ENCODE measurements at regions not wholly inside any gene's neighbourhood (a gene's known extent, or its start where the extent isn't known, plus 50 kb on each side); places are given as distances from the start of the nearest gene placed in this dataset.
"Not testable (repeated sequence)": the region's sequence is repeated elsewhere in the genome, so short reads cannot be mapped to it uniquely, and the experiment has no call there.

DNA sequence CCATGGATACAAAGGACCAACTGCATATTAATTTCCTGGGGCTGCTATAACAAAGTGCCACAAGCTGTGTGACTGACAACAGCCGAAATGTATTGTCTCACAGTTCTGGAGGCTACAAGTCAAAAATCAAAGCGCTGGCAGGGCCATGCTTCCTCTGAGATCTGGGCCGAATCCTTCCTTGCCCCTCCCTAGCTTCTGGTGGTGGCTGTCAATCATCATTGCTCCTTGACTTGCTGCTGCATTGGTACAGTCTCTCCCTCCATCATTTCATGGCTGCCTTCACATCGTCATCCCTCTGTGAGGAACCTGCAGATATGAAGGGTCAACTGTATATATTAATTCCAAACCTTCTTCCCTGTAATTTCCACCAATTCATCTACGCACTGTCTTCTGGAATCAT lies 118.3 kb downstream of the EXOC5 start:
- no peak overlapping the region for H3K27ac ChIP-seq
- TF ChIP-seq, protein P1, sequence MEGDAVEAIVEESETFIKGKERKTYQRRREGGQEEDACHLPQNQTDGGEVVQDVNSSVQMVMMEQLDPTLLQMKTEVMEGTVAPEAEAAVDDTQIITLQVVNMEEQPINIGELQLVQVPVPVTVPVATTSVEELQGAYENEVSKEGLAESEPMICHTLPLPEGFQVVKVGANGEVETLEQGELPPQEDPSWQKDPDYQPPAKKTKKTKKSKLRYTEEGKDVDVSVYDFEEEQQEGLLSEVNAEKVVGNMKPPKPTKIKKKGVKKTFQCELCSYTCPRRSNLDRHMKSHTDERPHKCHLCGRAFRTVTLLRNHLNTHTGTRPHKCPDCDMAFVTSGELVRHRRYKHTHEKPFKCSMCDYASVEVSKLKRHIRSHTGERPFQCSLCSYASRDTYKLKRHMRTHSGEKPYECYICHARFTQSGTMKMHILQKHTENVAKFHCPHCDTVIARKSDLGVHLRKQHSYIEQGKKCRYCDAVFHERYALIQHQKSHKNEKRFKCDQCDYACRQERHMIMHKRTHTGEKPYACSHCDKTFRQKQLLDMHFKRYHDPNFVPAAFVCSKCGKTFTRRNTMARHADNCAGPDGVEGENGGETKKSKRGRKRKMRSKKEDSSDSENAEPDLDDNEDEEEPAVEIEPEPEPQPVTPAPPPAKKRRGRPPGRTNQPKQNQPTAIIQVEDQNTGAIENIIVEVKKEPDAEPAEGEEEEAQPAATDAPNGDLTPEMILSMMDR (conservative IDR thresholded peaks at IDR 0.05): no peak
- TF ChIP-seq ZFX (IDR thresholded peaks at IDR 0.05): no peak

DNA sequence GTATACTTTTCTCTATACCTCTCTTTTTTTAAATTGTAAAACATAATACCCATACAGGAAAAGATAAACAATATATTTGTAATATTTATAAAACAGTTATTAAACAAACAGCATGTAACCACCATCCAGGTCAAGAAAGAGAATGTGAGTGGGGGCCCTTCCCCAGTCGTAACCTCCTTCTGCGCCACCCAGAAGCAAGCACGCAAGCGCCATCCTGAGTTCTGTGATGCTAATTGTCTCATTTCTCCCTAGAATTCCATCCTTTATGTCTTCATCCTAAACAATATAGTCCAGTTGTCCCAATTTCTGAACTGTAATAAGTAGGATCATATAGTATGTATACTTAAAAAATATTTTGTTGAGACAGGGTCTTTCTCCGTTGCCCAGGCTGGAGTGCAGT lies 129.5 kb downstream of the EXOC5 start:
- no peak overlapping the region for H3K27ac ChIP-seq
- TF ChIP-seq, protein P1 (conservative IDR thresholded peaks at IDR 0.05): no peak
- TF ChIP-seq ZFX (IDR thresholded peaks at IDR 0.05): no peak

DNA sequence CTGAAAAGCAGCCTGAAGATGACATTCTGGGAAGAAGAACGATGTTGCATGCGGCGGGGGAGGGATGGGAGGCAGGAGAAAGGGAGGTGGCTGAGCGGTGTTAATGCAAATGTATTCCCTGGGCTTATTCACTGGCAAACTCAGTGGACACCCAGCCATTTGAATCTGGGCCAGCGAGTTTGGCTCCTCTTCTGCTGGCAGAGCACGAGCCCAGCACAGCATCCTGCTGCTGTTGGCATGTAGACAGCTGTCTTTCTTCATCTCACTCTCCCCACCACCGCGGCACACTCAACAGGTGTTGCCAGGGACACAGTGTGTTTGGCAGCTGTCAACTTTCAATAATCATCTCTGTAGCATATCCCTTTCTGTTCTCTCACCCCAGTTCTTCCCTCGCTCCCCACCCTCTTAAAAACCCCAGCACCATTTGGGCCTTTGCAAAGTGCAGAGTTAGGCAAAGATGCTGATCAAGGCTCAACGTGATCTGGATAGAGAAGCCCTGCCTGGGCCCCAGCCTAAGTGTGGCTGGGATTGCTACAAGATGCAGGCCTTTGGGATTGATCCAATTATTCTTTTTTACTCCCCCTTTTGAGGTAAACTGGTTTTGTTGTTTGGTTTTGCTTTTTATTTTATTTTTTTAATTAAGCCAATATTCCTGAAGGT lies 131.9 kb downstream of the EXOC5 start:
- TF ChIP-seq ZFX (IDR thresholded peaks at IDR 0.05): no peak
- TF ChIP-seq, protein P1 (conservative IDR thresholded peaks at IDR 0.05): no peak
- no peak overlapping the region for H3K27ac ChIP-seq

DNA sequence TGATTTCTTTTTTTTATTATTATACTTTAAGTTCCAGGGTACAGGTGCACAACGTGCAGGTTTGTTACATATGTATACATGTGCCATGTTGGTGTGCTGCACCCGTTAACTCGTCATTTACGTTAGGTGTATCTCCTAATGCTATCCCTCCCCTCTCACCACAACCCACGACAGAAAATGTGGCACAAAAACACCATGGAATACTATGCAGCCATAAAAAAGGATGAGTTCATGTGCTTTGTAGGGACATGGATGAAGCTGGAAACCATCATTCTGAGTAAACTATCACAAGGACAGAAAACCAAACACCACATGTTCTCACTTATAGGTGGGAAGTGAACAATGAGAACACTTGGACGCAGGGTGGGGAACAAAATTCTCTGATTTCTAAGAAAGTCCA lies 140.9 kb downstream of the EXOC5 start:
- H3K27ac ChIP-seq: not testable (repeated sequence)

DNA sequence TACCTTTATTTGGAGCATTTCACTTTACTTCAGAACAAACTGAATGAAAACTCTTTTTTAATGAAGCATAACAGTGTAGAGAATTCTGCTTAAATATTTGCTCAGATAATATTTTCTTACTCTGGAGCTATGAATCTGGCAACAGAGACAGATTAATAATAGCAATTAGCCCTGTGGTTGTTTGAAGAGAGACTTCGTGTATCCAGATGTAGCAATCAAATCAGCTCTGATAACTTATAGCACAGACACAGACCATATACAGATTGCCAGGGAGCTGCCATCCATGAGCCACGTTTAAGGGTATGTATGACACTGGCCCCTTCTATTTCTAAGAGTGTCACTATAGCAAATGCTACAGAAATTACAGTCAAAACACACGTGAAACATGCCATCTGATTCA lies 146.6 kb downstream of the EXOC5 start:
- H3K27ac ChIP-seq: no peak overlapping the region
- no peak for TF ChIP-seq ZFX (IDR thresholded peaks at IDR 0.05)
- TF ChIP-seq, protein P1 (conservative IDR thresholded peaks at IDR 0.05): no peak

DNA sequence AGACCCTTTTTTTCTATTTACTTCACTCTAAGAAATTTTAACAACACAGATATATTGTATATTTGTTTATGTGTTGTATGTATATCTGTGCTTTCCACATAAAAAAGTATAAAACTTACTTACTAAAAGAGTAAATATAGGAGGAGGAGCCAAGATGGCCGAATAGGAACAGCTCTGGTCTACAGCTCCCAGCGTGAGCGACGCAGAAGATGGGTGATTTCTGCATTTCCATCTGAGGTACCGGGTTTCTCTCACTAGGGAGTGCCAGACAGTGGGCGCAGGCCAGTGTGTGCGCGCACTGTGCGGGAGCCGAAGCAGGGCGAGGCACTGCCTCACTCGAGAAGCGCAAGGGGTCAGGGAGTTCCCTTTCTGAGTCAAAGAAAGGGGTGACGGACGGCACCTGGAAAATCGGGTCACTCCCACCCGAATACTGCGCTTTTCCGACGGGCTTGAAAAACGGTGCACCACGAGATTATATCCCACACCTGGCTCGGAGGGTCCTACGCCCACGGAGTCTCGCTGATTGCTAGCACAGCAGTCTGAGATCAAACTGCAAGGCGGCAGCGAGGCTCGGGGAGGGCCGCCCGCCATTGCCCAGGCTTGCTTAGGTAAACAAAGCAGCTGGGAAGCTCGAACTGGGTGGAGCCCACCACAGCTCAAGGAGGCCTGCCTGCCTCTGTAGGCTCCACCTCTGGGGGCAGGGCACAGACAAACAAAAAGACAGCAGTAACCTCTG lies 156.5 kb downstream of the EXOC5 start:
- not testable (repeated sequence) for H3K27ac ChIP-seq

GRCh38 chr14:57110411-57110810 lies 158.3 kb downstream of the EXOC5 start:
- not testable (repeated sequence) for H3K27ac ChIP-seq

DNA sequence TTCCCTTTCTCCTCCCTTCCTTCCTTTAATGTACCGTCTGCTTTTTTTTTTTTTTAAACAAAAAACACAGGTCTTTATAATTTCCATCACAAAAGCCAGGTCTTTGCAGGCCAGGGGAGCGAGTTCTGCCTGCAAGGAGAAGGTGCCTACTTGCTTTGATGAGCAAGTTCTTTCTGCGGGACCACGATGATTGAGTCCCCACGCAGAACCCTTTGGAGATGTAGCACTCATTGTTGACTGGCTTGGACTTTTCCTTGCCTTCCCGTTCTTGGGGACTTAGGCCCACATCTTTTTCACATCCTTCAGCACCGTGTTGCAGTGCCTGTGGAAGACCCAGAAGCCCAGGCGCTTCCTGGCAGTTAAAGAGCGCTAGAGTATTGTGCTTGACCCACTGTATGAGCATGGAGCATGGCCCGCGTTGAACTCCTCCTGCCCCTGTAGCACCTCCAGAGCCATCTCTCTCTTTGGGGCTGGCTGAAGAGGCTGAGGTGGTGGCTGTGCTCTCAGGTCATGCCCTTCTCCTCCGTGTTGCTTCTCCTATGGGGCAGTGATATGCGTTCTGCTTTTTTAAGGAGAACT lies 177.6 kb downstream of the EXOC5 start:
- TF ChIP-seq, protein P1 (conservative IDR thresholded peaks at IDR 0.05): no peak
- no peak for TF ChIP-seq ZFX (IDR thresholded peaks at IDR 0.05)

DNA sequence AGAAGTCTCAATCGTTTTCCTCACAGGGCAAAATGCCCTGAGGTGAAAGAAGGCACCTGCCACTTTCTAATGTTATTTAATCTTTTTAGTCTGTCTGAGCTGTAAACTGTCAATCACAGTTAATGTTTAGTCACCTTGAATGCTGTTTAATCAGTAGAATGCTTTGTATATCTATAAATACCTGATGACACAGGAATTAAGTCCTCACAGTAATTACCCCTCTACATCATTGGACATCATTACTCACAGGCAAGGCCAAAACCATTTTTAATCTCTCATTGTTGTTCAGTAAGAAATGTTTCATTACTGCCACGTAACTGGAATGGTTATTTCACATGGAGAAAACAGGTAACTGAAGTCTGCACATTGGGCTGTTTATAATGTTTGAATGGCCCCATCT lies 178.8 kb downstream of the EXOC5 start:
- H3K27ac ChIP-seq: no peak overlapping the region
- TF ChIP-seq ZFX (IDR thresholded peaks at IDR 0.05): no peak
- TF ChIP-seq, protein P1 (conservative IDR thresholded peaks at IDR 0.05): no peak

More for the DNA sequence above, 177.6 kb downstream of the EXOC5 start:
- no peak overlapping the region for H3K27ac ChIP-seq
